ENCODE measurements at regions not wholly inside any gene's neighbourhood (a gene's known extent, or its start where the extent isn't known, plus 50 kb on each side); places are given as distances from the start of the nearest gene placed in this dataset.

DNA sequence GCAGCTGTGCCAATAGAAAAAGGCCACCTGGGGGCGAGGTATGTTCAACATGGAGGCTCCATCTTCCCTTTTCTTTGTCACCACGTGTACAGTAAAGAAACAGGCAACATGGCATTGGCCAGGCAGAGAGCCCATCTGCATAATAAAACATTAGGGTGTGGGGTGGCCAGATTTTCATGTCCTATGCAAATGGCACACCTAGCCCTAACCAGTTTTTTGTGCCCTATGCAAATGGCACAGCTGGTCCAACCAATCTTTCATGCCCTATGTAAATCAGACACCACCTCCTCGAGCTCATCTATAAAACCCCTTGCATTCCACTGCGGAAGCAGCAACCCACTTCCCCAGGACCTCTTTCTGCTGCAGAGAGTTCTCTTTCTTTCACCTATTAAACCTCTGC lies 149.1 kb upstream of the RGS6 start:
- TF ChIP-seq CTCF (IDR thresholded peaks at IDR 0.05) (no peak), POLR2A (IDR thresholded peaks at IDR 0.05) (no peak)

Data from lower leg skin (tissue), 3 donors.